Breast epithelium (tissue), 3 donors: ENCODE measurements at regions not wholly inside any gene's neighbourhood (a gene's known extent, or its start where the extent isn't known, plus 50 kb on each side); places are given as distances from the start of the nearest gene placed in this dataset.

Experiments
- CTCF ChIP-seq, 3 donors: fragments of 450-650 bp; IDR thresholded peaks; one replicate each; pipeline ENCODE4 v1.5.1; 2016 to 2017; ENCODE audit warnings: antibody characterized with exemption in 3 of 3, mild to moderate bottlenecking in 3 of 3, moderate library complexity in 3 of 3
- POLR2AphosphoS5 ChIP-seq, 3 donors: sonication (generic); formaldehyde crosslinking; IDR thresholded peaks; one replicate each; pipeline ENCODE4 v1.6.1; 2017; ENCODE audit warnings: antibody characterized with exemption in 3 of 3

GRCh38 chr3:68571321-68571720 is 361.0 kb downstream of the TAFA4 start:
- TF ChIP-seq CTCF (IDR thresholded peaks at IDR 0.05) (no peak), POLR2AphosphoS5 (IDR thresholded peaks at IDR 0.05) (no peak)
